ENCODE measurements at regions not wholly inside any gene's neighbourhood (a gene's known extent, or its start where the extent isn't known, plus 50 kb on each side); places are given as distances from the start of the nearest gene placed in this dataset.

GRCh38 chr4:60088807-60089486 lies 1111.2 kb upstream of the ADGRL3 start:
- Histone ChIP-seq H3K9me3 (ENCODE audit: control insufficient read depth in 2 of 2, low read length in 2 of 2) (peaks cover 0 to 4% of the 10 kb centered on the region in 2 experiments), H3K27me3 (ENCODE audit: control insufficient read depth, insufficient read depth, low read length) (no peaks in the 10 kb centered on the region), H3K4me1 (ENCODE audit: control insufficient read depth, insufficient read depth, low read length, poor library complexity, severe bottlenecking) (no peaks in the 10 kb centered on the region), H3K4me3 (ENCODE audit: low read depth, low read length) (no peak overlapping the region), H3K27ac (ENCODE audit: insufficient read depth, low read length, poor library complexity, severe bottlenecking) (no peak overlapping the region), H3K36me3 (ENCODE audit: control insufficient read depth, insufficient read depth, low read length) (no peaks in the 10 kb centered on the region)
- ATAC-seq (ENCODE audit: low read depth in 2 of 2) = no peak
- no peaks in the 10 kb centered on the region for H3K4me1 Mint-ChIP-seq
- H3K27ac Mint-ChIP-seq = no peak overlapping the region
- H3K36me3 Mint-ChIP-seq = no peaks in the 10 kb centered on the region
- no peak overlapping the region for H3K4me3 Mint-ChIP-seq
- DNase-seq = no peak
- H3K9me3 Mint-ChIP-seq = peaks cover 2 to 16% (median 5%) of the 10 kb centered on the region in 7 donors
- H3K27me3 Mint-ChIP-seq = no peaks in the 10 kb centered on the region

GRCh38 chr4:60089546-60090273 lies 1110.4 kb upstream of the ADGRL3 start:
- H3K36me3 ChIP-seq (ENCODE audit: control insufficient read depth, insufficient read depth, low read length) = no peaks in the 10 kb centered on the region
- H3K27me3 Mint-ChIP-seq = no peaks in the 10 kb centered on the region
- no peak overlapping the region for H3K27ac ChIP-seq (ENCODE audit: insufficient read depth, low read length, poor library complexity, severe bottlenecking)
- no peak overlapping the region for H3K4me3 ChIP-seq (ENCODE audit: low read depth, low read length)
- no peaks in the 10 kb centered on the region for H3K4me1 ChIP-seq (ENCODE audit: control insufficient read depth, insufficient read depth, low read length, poor library complexity, severe bottlenecking)
- ATAC-seq (ENCODE audit: low read depth in 2 of 2) (no peak), DNase-seq (no peak)
- no peak overlapping the region for H3K27ac Mint-ChIP-seq
- no peaks in the 10 kb centered on the region for H3K27me3 ChIP-seq (ENCODE audit: control insufficient read depth, insufficient read depth, low read length)
- H3K36me3 Mint-ChIP-seq = no peaks in the 10 kb centered on the region
- H3K9me3 Mint-ChIP-seq = peaks cover 2 to 16% (median 5%) of the 10 kb centered on the region in 7 donors
- peaks cover 0 to 4% of the 10 kb centered on the region in 2 experiments for H3K9me3 ChIP-seq (ENCODE audit: control insufficient read depth in 2 of 2, low read length in 2 of 2)
- no peak overlapping the region for H3K4me3 Mint-ChIP-seq
- no peaks in the 10 kb centered on the region for H3K4me1 Mint-ChIP-seq

GRCh38 chr4:60096676-60097075 lies 1103.5 kb upstream of the ADGRL3 start:
- no peak for ATAC-seq (ENCODE audit: low read depth in 2 of 2)
- no peaks in the 10 kb centered on the region for H3K36me3 Mint-ChIP-seq
- Histone ChIP-seq H3K9me3 (ENCODE audit: control insufficient read depth in 2 of 2, low read length in 2 of 2) (peaks cover 0 to 10% of the 10 kb centered on the region in 2 experiments), H3K4me3 (ENCODE audit: low read depth, low read length) (no peak overlapping the region), H3K4me1 (ENCODE audit: control insufficient read depth, insufficient read depth, low read length, poor library complexity, severe bottlenecking) (no peaks in the 10 kb centered on the region), H3K27me3 (ENCODE audit: control insufficient read depth, insufficient read depth, low read length) (no peaks in the 10 kb centered on the region), H3K36me3 (ENCODE audit: control insufficient read depth, insufficient read depth, low read length) (no peaks in the 10 kb centered on the region), H3K27ac (ENCODE audit: insufficient read depth, low read length, poor library complexity, severe bottlenecking) (no peak overlapping the region)
- H3K4me3 Mint-ChIP-seq = no peak overlapping the region
- no peaks in the 10 kb centered on the region for H3K27me3 Mint-ChIP-seq
- no peak for DNase-seq
- no peak overlapping the region for H3K27ac Mint-ChIP-seq
- no peaks in the 10 kb centered on the region for H3K4me1 Mint-ChIP-seq
- peaks cover 0 to 8% (median 4%) of the 10 kb centered on the region in 7 donors for H3K9me3 Mint-ChIP-seq

- H3K9me3 Mint-ChIP-seq = peaks cover 0 to 21% (median 5%) of the 10 kb centered on the region in 7 donors
- Histone ChIP-seq H3K4me1 (ENCODE audit: control insufficient read depth, insufficient read depth, low read length, poor library complexity, severe bottlenecking) (no peaks in the 10 kb centered on the region), H3K9me3 (ENCODE audit: control insufficient read depth in 2 of 2, low read length in 2 of 2) (peaks cover 0 to 5% of the 10 kb centered on the region in 2 experiments), H3K27ac (ENCODE audit: insufficient read depth, low read length, poor library complexity, severe bottlenecking) (no peak overlapping the region), H3K27me3 (ENCODE audit: control insufficient read depth, insufficient read depth, low read length) (no peaks in the 10 kb centered on the region), H3K4me3 (ENCODE audit: low read depth, low read length) (no peak overlapping the region), H3K36me3 (ENCODE audit: control insufficient read depth, insufficient read depth, low read length) (no peaks in the 10 kb centered on the region)
- H3K4me1 Mint-ChIP-seq = no peaks in the 10 kb centered on the region
- no peaks in the 10 kb centered on the region for H3K27me3 Mint-ChIP-seq
- H3K27ac Mint-ChIP-seq = no peak overlapping the region
- H3K4me3 Mint-ChIP-seq = no peak overlapping the region
- no peak for ATAC-seq (ENCODE audit: low read depth in 2 of 2)
- no peaks in the 10 kb centered on the region for H3K36me3 Mint-ChIP-seq
- DNase-seq = no peak
Observed at GRCh38 chr4:60116592-60116991, 1083.5 kb upstream of the ADGRL3 start.

GRCh38 chr4:60117726-60118323 lies 1082.3 kb upstream of the ADGRL3 start:
- Histone ChIP-seq H3K27me3 (ENCODE audit: control insufficient read depth, insufficient read depth, low read length) (no peaks in the 10 kb centered on the region), H3K4me1 (ENCODE audit: control insufficient read depth, insufficient read depth, low read length, poor library complexity, severe bottlenecking) (no peaks in the 10 kb centered on the region), H3K36me3 (ENCODE audit: control insufficient read depth, insufficient read depth, low read length) (no peaks in the 10 kb centered on the region), H3K4me3 (ENCODE audit: low read depth, low read length) (no peak overlapping the region), H3K27ac (ENCODE audit: insufficient read depth, low read length, poor library complexity, severe bottlenecking) (no peak overlapping the region), H3K9me3 (ENCODE audit: control insufficient read depth in 2 of 2, low read length in 2 of 2) (peaks cover 0 to 5% of the 10 kb centered on the region in 2 experiments)
- ATAC-seq (ENCODE audit: low read depth in 2 of 2) (no peak), DNase-seq (no peak)
- Mint-ChIP-seq H3K36me3 (no peaks in the 10 kb centered on the region), H3K4me1 (no peaks in the 10 kb centered on the region), H3K27ac (no peak overlapping the region), H3K27me3 (no peaks in the 10 kb centered on the region), H3K9me3 (peaks cover 0 to 18% (median 4%) of the 10 kb centered on the region in 7 donors), H3K4me3 (no peak overlapping the region)

GRCh38 chr4:60122820-60123219 lies 1077.3 kb upstream of the ADGRL3 start:
- no peaks in the 10 kb centered on the region for H3K4me1 ChIP-seq (ENCODE audit: control insufficient read depth, insufficient read depth, low read length, poor library complexity, severe bottlenecking)
- no peak overlapping the region for H3K27ac ChIP-seq (ENCODE audit: insufficient read depth, low read length, poor library complexity, severe bottlenecking)
- Mint-ChIP-seq H3K27ac (no peak overlapping the region), H3K27me3 (no peaks in the 10 kb centered on the region), H3K4me3 (no peak overlapping the region), H3K9me3 (peaks cover 0 to 11% (median 2%) of the 10 kb centered on the region in 7 donors), H3K36me3 (no peaks in the 10 kb centered on the region), H3K4me1 (no peaks in the 10 kb centered on the region)
- no peak for DNase-seq
- no peaks in the 10 kb centered on the region for H3K36me3 ChIP-seq (ENCODE audit: control insufficient read depth, insufficient read depth, low read length)
- H3K4me3 ChIP-seq (ENCODE audit: low read depth, low read length) = no peak overlapping the region
- H3K27me3 ChIP-seq (ENCODE audit: control insufficient read depth, insufficient read depth, low read length) = no peaks in the 10 kb centered on the region
- no peaks in the 10 kb centered on the region for H3K9me3 ChIP-seq (ENCODE audit: control insufficient read depth in 2 of 2, low read length in 2 of 2)
- ATAC-seq (ENCODE audit: low read depth in 2 of 2) = no peak

GRCh38 chr4:60128888-60129287 lies 1071.2 kb upstream of the ADGRL3 start:
- Histone ChIP-seq H3K27me3 (ENCODE audit: control insufficient read depth, insufficient read depth, low read length) (no peaks in the 10 kb centered on the region), H3K9me3 (ENCODE audit: control insufficient read depth in 2 of 2, low read length in 2 of 2) (peaks cover 0 to 3% of the 10 kb centered on the region in 2 experiments), H3K4me1 (ENCODE audit: control insufficient read depth, insufficient read depth, low read length, poor library complexity, severe bottlenecking) (no peaks in the 10 kb centered on the region), H3K4me3 (ENCODE audit: low read depth, low read length) (no peak overlapping the region), H3K27ac (ENCODE audit: insufficient read depth, low read length, poor library complexity, severe bottlenecking) (no peak overlapping the region), H3K36me3 (ENCODE audit: control insufficient read depth, insufficient read depth, low read length) (no peaks in the 10 kb centered on the region)
- H3K27ac Mint-ChIP-seq = no peak overlapping the region
- H3K27me3 Mint-ChIP-seq = no peaks in the 10 kb centered on the region
- H3K4me1 Mint-ChIP-seq = no peaks in the 10 kb centered on the region
- DNase-seq (no peak), ATAC-seq (ENCODE audit: low read depth in 2 of 2) (no peak)
- H3K4me3 Mint-ChIP-seq = no peak overlapping the region
- no peaks in the 10 kb centered on the region for H3K36me3 Mint-ChIP-seq
- peaks cover 0 to 12% (median 5%) of the 10 kb centered on the region in 7 donors for H3K9me3 Mint-ChIP-seq
